DMS114 treated with DMSO at 0.1 percent for 48 hours (cell line): ENCODE measurements at regions not wholly inside any gene's neighbourhood (a gene's known extent, or its start where the extent isn't known, plus 50 kb on each side); places are given as distances from the start of the nearest gene placed in this dataset.

ENCODE experiments used
- DNase-seq: peaks from one replicate; lab custom pipeline; 2025; ENCODE audit not compliant: unreplicated experiment; lab: John Stamatoyannopoulos, UW

DNA sequence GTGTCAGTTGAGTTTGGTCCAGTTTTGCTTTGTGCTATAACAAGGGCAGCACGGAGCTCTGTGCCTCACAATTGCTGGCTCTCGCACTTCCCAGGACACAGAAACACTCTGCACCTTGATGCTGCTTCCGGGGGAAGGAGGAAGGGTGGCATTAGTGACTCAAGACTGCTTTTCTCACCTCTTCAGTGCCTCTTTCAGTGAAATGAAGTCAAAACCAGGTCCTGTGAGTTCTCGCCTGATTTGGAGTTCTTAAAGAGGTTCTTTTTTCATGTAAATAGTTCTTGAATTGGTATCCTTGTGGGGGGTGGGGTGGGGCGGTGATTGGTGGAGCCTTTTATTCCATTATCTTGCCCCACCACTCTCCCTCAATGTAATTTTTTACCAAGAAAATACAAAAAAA is 91.5 kb upstream of the MYT1L start:
- DNase-seq, result no peak

DNA sequence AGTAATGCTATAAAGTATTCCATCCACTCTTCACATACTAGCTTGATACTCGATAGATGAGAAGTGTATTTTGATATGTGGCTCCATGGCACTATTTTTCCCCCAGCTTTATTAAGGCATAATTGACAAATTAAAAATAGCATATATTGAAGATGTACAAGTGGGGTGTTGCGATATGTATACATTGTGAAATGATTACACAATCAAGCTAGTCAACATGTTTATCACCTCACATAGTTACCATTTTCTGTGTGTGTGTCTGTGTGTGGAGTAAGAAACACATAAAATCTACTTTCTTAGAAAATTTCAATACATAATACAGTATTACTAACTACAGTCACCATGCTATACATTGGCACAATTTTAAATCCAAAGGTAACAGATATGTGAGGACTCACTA is 82.5 kb upstream of the MYT1L start:
- no peak for DNase-seq

DNA sequence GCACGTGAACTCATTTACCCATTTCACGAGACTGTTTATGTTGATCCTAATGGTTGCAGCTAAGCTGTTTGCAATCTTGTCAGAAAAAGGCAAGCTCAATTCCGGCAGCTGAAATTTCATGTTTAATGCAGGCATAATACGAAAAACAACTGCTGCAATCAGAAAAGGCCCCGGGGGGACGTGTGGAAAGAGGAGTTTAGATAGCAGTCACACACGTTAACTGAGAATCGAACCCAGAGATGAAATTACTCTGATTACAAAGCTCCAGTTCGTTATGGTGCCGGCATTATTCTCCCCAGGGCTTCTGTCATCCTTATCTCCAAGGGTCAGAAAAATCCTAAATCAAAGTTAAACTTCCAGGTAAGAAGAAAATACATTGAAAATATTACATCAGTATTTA is 79.9 kb upstream of the MYT1L start:
- DNase-seq, result no peak

DNA sequence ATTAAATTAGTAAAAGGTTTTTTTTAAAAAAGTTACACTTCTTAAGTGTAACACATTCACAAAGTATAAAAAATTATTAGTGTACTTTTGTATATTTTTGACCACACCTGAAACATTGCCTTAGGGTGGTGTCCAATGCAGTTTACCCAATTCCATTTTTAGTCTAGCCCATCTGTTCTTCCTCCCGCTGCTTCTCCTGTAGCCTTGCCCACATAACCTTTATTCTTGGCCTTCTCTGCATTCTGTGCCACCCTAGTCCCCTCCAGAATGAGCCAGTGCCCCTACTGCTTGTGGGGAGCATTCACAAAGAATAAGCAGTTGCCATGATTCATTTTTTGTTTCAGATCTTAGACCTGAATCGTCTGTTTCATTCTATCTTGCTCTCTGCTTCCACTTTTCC is 78.4 kb upstream of the MYT1L start:
- DNase-seq, result no peak

DNA sequence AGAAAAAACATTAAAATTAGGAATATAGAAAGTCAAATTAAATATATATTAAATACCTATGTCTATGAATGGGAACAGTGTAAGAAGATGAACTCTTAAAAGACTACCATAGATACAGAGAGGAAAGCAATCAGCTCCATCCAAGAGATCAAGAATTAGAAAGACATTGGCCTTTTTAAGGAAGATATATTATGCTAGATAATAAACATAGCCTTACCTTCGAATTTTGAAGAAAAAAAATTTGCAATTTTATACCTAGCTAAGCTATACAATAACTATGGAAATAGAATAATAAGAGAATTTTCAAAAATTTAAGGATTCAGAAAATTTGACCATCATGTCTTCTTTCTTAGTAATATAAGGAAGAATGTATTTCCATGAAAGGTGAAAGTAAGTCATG is 74.7 kb upstream of the MYT1L start:
- DNase-seq, result no peak

DNA sequence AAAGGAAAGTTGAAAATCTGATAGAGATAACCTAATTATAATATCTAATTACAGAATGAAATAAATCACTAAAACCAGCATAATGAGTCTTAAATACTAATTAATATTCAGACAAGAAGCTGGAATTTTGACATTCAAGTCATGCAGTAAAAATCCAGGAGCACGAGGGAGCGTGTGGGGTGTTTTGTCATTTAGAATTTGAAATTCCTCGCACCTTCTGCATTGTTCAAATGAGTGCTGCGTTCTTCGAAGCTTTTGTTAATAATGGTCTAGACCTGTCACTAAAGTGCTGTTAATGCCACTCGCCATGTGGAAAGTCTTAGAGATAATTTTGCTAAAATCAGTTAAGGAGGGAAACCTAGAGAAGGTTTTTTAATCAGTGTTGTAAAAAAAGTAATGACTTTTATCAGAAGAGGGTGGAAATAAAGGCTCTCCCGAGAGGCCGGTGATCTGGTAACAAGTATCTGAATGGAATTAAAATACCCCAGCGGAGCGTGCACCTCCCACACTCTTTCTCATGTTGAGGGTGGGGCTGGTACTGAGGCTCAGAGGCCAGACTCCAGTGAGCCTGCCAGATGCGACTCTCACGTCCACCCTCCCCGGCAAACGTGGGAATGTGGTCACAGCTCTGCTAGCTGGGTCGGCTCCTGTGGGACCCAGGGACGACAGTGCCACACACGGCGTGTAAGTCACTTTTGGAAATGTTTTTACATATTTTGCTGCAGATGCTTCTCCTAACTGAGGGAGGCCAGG is 69.4 kb upstream of the MYT1L start:
- no peak for DNase-seq

DNA sequence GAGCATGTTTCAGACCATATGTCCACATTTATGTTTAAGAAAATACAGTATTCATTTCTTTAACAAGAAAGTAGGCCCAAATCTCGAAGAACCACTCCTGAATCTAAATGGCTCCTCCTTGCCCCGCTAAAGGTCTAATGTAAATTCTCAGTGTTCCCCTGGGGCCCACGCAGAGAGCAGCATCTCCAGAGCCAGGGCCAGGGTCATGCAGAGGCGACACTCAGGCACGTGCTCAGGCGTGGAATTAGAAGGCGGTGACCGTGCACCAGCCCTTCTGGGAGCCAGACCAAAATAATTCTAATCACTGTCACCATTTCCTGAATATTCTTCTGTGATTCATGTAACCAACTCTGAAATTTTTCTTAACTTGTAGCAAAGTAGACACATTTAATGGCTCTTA is 68.3 kb upstream of the MYT1L start:
- DNase-seq, result no peak

DNA sequence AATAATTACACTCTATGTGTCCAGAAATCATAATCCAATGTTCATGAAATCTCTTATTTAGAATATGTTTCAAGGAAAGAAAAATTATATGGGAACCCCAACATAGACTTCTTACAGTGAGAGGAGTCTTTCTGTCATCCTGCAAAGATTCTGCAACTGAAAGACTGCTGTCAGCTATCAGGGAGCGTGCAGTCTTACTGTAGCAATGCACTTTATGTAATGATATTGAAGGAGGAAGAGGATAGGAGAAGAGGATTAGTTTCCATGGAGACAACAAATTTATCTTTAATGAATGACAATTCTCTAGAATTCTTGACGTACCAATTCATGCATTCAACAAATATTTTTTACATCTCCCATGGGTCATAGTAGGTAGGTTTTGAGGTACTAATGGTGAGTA is 61.3 kb upstream of the MYT1L start:
- no peak for DNase-seq

DNA sequence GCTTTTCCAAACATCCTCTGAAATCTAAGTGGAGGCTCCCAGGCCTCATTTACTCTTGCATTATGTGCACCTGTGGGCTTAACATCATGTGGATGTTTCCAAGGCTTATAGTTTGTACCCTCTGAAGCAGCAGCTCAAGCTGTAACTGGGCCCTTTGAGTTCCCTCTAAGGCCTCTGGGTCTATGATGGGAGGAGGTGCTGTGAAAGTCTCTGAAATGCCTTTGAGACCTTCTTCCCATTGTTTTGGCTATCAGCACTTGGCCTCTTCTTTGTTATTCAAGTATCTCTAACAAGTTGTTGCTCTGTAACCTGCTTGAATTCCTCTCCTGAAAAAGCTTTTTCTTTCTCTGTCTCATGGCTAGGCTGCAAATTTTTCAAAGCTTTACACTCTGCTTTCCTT is 58.1 kb upstream of the MYT1L start:
- no peak for DNase-seq
